Neutrophil (primary cell): ENCODE measurements at regions not wholly inside any gene's neighbourhood (a gene's known extent, or its start where the extent isn't known, plus 50 kb on each side); places are given as distances from the start of the nearest gene placed in this dataset.

Source experiments
- H3K27ac ChIP-seq: fragments of 200-600 bp; sonication (generic); 2 replicates; pipeline ENCODE4 v1.5.1; 2016; ENCODE audit warnings: mild to moderate bottlenecking, moderate library complexity
- H3K27me3 ChIP-seq: fragments of 200-600 bp; sonication (generic); 2 replicates; pipeline ENCODE4 v1.6.0; 2016; ENCODE audit warnings: mild to moderate bottlenecking
- H3K36me3 ChIP-seq: fragments of 200-600 bp; sonication (generic); 2 replicates; pipeline ENCODE4 v1.5.1; 2017
- H3K4me1 ChIP-seq, 2 experiments: fragments of 200-600 bp in 1 of 2; sonication (generic) in 1 of 2; 1 replicate in 1 of 2; 2 replicates in 1 of 2; pipeline versions ENCODE4 v1.5.1 to v1.6.1; 2013 to 2016; ENCODE audit warnings: low read depth in 1 of 2, low read length in 1 of 2, mild to moderate bottlenecking in 1 of 2, moderate library complexity in 1 of 2; ENCODE audit not compliant: control insufficient read depth in 1 of 2, insufficient read depth in 1 of 2
- H3K4me3 ChIP-seq, 2 experiments: fragments of 200-600 bp in 1 of 2; sonication (generic) in 1 of 2; 1 replicate in 1 of 2; 2 replicates in 1 of 2; pipeline ENCODE4 v1.5.1; 2013 to 2016; ENCODE audit warnings: low read depth in 1 of 2, low read length in 1 of 2, mild to moderate bottlenecking in 1 of 2, moderate library complexity in 1 of 2
- H3K9me3 ChIP-seq: fragments of 200-600 bp; sonication (generic); 2 replicates; pipeline ENCODE4 v1.5.1; 2016
- CTCF ChIP-seq: fragments of 200-600 bp; sonication (generic); IDR thresholded peaks from 2 replicates; pipeline ENCODE4 v1.5.1; 2016; ENCODE audit warnings: antibody characterized with exemption

GRCh38 chr18:23077493-23078256 lies 57.6 kb upstream of the CABLES1 start:
- H3K36me3 ChIP-seq = no peaks in the 10 kb centered on the region
- H3K4me1 ChIP-seq = peaks cover 20 to 30% of the 10 kb centered on the region in 2 experiments
- H3K27me3 ChIP-seq = peaks cover 38% of the 10 kb centered on the region
- H3K27ac ChIP-seq = peak overlapping the region; percentile 59
- H3K9me3 ChIP-seq = no peaks in the 10 kb centered on the region
- TF ChIP-seq CTCF = no peak
- no peak overlapping the region for H3K4me3 ChIP-seq

GRCh38 chr18:23085066-23085465 lies 50.2 kb upstream of the CABLES1 start:
- no peak for TF ChIP-seq CTCF
- no peaks in the 10 kb centered on the region for H3K9me3 ChIP-seq
- no peaks in the 10 kb centered on the region for H3K36me3 ChIP-seq
- H3K4me3 ChIP-seq = no peak overlapping the region
- H3K4me1 ChIP-seq = no peaks in the 10 kb centered on the region
- no peak overlapping the region for H3K27ac ChIP-seq
- H3K27me3 ChIP-seq = peaks cover 30% of the 10 kb centered on the region
